ENCODE measurements at regions not wholly inside any gene's neighbourhood (a gene's known extent, or its start where the extent isn't known, plus 50 kb on each side); places are given as distances from the start of the nearest gene placed in this dataset.
"Not testable (repeated sequence)": the region's sequence is repeated elsewhere in the genome, so short reads cannot be mapped to it uniquely, and the experiment has no call there.

GRCh38 chr13:111064661-111065060 is 50.4 kb upstream of the ARHGEF7 start:
- no peak for DNase-seq

- no peak for DNase-seq
Measured at GRCh38 chr13:111062966-111063365, 52.1 kb upstream of the ARHGEF7 start.

GRCh38 chr13:111062305-111062704 is 52.8 kb upstream of the ARHGEF7 start:
- no peak for DNase-seq

GRCh38 chr13:111061358-111062045 is 53.6 kb upstream of the ARHGEF7 start:
- no peak for DNase-seq

- DNase-seq = no peak
Measured at GRCh38 chr13:111060237-111060919, 54.7 kb upstream of the ARHGEF7 start.

GRCh38 chr13:111058796-111059506 is 56.2 kb upstream of the ARHGEF7 start:
- no peak for DNase-seq

GRCh38 chr13:111058339-111058738 is 56.8 kb upstream of the ARHGEF7 start:
- DNase-seq = not testable (repeated sequence)

GRCh38 chr13:111051726-111052232 is 63.3 kb upstream of the ARHGEF7 start:
- DNase-seq = not testable (repeated sequence)

- DNase-seq = no peak
Measured at GRCh38 chr13:111051041-111051725, 63.9 kb upstream of the ARHGEF7 start.

- no peak for DNase-seq
Measured at GRCh38 chr13:111050539-111050879, 64.6 kb upstream of the ARHGEF7 start.

- DNase-seq = peak; percentile 12
Measured at GRCh38 chr13:111049791-111050538, 65.1 kb upstream of the ARHGEF7 start.

- DNase-seq = no peak
Measured at GRCh38 chr13:111048387-111048786, 66.7 kb upstream of the ARHGEF7 start.

- DNase-seq = no peak
Measured at GRCh38 chr13:111047326-111047725, 67.8 kb upstream of the ARHGEF7 start.

- no peak for DNase-seq
Measured at GRCh38 chr13:111046590-111047141, 68.4 kb upstream of the ARHGEF7 start.

- no peak for DNase-seq
Measured at GRCh38 chr13:111045170-111045569, 69.9 kb upstream of the ARHGEF7 start.

GRCh38 chr13:111044087-111044830 is 70.9 kb upstream of the ARHGEF7 start:
- no peak for DNase-seq

GRCh38 chr13:111043575-111043982 is 71.5 kb upstream of the ARHGEF7 start:
- no peak for DNase-seq

- no peak for DNase-seq
Measured at GRCh38 chr13:111042661-111043226, 72.4 kb upstream of the ARHGEF7 start.

- no peak for DNase-seq
Measured at GRCh38 chr13:111040830-111041229, 74.3 kb upstream of the ARHGEF7 start.

GRCh38 chr13:111039735-111040134 is 75.4 kb upstream of the ARHGEF7 start:
- no peak for DNase-seq

- no peak for DNase-seq
Measured at GRCh38 chr13:111038887-111039286, 76.2 kb upstream of the ARHGEF7 start.
